Stimulated activated naive CD4-positive, alpha-beta T cell (primary cell): ENCODE measurements at regions not wholly inside any gene's neighbourhood (a gene's known extent, or its start where the extent isn't known, plus 50 kb on each side); places are given as distances from the start of the nearest gene placed in this dataset.

Experiments used
- DNase-seq, 6 experiments: peaks; one replicate each; lab custom pipeline; 2025; lab: John Stamatoyannopoulos, UW

DNA sequence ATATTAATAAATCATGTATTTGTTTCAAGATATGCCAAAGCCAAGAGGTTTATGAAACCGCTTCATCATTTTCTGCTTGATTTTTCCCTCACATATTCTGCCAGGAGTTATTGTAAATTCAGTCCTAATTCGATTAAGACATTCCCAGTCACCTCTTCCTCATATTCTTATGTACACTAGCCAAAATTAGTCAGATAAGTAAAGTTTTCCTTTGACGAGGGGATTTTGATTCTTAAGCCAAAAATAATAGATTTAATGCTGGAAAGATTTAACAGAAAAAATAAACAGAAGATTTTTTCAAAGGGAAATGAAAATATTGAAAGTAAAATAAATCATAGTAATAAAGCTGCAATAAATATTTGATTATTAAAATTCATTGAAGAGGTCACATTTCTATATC, 51.0 kb upstream of the VEGFC start:
- no peak for DNase-seq

DNA sequence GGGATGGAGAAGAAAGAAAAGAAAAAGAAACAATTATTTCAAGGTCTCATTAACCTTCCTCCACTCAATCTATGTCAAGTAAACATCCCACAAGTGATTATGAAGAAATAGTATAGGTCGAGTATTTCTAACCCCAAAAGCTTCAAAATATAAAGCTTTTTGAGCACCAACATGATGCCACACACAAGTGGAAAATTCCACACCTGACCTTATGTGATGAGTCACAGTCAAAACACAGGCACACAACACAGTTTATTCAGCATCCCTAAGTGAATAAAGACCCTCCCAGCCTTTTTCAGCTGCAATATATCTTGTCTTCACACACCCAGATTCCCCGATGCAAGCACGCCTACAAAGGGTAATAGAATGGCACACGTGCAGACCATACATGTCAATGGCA, 51.7 kb upstream of the VEGFC start:
- no peak for DNase-seq

DNA sequence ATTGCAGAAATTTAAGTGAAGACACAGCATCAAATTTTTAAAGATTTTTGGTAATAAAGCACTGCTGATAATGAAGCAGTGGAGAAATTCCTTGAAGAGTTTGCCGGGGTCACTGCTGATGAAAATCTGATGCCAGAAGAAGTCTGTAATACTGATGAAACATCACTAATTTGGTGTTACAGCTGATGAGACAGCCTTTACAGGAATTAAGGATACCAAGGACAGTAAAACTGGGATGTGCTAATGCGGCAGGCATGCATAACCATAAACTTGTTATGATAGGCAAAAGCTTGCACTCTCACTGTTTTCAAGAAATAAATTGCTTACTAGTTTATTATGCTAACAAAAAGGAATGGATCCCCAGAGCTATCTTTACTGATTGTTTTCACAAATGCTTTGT, 52.9 kb upstream of the VEGFC start:
- DNase-seq = no peak

DNA sequence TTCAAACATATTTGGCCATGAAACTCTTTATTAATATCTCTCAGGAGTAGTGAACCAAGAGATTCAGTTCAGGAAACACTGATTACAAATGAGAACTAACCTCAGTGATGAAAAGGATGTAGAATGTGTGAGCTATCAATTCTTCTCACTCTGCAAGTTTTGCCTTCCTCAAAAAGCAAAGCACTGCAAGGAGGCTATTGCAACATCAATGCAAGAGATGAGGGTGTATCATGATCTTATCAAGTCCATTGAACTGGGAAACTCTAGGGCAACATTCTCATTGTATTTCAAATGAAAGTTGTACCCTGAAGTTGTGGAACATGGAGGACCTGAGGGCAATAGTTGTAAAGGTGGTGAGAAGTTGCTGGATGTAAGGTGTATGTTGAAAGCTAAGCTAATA, 56.4 kb upstream of the VEGFC start:
- DNase-seq = no peak

DNA sequence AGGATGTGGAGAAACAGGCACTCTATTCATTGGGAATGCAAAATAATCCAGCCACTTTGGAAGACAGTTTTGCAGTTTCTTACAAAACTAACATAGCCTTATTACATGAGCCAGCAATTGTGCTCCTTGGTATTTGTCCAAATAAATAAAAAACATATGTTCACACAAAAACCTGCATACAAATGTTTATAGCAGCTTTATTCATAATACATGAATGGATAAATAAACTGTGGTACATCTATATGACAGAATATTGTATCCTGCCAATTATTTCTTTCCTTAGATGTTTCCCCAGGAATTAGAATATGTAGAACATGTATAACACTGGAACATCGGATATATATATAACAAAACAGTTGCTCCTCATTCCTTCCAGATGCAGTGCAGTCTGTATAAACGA, 57.7 kb upstream of the VEGFC start:
- DNase-seq = no peak

DNA sequence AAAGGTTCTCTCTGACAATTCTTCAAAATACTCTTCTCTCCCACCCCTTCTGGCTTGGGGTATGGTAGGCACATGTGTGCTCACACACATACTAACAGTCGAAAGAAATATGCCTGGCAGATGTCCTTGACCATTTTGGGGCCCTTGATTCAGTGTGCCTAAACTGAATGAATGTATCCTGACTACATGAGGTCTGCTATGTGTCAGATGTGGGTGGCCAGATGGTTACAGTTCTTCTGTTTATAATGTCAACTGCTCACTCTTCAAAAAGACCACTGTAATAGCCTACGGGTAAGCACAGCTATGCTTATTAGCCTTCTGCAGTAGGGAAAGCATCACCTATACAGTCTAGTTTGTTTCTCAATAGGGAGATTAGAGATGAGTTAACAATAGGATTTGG, 63.7 kb upstream of the VEGFC start:
- no peak for DNase-seq

DNA sequence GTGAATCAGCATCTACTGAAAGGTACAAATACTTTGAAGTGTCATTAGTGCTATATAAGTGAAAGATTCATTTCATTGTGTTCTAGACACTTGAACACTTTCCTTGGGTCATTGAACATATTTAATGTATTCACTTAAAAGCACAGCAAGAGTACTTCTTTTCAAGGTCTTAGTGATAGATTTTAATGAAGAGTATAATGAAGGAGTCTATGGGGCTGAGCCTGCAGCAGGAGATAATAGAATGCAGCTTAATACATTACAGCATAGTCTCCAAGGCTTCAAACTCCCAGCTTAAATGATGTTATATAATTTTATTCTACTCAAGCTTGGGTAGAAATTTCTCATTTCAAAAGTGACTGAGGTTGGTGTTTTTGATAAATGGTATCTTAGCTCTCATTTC, 66.1 kb upstream of the VEGFC start:
- DNase-seq = no peak

DNA sequence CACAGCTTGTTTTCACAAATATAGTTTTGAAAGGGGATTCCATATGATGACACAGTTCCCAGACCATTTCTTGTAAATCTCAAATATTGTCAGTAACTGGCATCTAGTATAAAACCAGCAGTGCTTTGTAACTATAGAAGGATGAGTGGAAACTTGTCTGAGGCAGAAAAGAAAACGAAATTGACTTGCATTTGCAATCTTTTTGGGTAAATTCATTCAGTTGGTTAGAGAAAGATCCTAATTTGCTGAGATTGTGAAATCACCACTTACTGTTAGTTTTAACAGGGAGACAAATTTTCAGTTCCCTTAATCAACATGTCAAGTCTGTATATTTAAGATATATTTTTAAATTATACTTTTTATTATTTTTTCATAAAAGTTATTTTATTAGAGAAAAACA, 71.5 kb upstream of the VEGFC start:
- no peak for DNase-seq

DNA sequence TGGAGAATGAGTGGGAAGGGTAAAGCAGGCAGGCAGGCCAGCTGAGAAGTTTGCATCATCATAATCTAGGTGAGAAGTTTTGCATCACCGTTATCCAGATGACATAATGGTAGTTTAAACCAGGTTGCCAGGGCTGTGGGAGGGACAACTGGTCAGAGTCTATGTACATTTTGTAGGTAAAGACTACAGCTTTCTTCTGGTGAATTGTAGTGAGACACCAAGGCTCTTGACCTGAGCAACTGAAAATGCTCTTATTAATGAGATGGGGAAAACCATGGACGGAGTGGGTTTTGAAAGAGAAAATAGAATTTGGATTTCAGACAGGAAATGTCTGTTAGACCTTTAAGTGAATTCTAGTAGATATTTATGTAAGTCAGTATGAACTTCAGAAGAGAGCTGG, 76.0 kb upstream of the VEGFC start:
- DNase-seq = no peak

DNA sequence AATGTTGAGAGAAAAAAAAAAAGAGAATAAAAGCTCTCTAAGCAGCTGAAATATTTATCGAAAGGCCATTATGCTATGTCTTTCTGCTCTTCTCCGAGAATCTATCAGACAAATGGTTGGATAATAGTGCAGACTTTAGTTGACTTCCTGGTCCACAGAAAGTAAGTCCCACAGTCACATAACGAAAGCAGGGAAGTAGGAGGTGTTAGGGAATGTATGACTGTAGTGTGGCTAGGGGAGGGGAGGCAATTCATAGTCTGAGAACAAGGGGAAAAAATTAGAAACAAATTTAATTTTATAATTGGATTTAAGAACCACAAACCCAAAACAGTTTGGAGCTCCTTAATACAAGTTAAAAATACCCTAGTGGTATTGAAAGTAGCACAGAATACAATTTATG, 79.7 kb upstream of the VEGFC start:
- DNase-seq = no peak

DNA sequence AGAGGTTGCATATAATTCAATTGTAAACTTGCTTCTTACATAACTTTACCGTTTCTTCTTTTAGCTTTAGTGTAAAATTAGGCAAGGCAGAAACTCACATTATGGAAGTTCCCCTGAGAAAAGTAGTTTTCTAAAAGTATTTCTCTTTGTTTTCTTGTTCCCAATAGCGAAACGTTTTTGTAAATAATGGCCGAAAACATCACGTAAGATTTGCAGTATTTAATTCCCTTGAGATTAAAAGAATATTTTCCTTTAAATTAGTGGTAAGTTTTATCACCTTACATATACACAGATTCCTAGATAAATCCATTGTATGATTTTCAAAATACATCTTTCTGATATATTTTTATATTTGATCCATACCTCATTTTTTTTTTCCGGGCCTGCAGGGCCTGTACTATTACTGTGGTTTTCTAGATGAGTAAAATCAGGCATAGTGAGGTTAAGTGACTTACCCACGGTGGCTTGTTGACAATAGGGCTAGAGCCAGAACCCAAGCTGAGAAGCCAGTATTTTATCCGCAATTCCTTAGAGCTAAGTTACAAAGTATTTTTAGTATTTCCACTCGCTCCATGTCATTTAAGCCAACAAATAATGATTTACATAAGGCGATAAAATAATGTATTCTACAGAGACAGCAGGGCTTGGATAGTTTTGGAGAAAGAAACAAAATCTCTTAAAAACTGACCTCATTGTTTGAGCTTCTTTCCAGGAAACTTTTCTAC, 82.2 kb upstream of the VEGFC start:
- DNase-seq = no peak

DNA sequence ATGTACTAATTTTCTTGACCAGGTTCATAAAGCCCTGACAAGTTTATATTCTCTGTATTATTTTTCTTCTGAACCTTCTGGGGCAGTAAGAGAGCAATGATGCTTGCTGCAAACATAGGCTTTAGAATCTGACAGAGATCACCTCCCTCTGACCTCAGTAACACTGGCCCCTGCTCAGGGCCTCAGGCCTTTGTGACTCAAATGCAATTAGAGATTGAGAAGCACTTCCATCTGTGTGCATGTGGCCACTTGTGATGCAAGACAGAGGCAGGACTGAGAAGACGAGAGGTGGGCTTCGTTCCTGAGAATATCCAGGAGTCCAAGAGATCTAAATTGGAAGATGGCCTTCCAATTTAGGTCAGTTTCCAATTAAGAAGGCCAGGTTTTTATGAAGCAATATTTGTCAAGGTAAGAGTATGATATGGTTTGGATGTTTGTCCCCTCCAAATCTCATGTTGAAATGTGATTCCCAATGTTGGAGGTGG, 82.8 kb upstream of the VEGFC start:
- no peak for DNase-seq

DNA sequence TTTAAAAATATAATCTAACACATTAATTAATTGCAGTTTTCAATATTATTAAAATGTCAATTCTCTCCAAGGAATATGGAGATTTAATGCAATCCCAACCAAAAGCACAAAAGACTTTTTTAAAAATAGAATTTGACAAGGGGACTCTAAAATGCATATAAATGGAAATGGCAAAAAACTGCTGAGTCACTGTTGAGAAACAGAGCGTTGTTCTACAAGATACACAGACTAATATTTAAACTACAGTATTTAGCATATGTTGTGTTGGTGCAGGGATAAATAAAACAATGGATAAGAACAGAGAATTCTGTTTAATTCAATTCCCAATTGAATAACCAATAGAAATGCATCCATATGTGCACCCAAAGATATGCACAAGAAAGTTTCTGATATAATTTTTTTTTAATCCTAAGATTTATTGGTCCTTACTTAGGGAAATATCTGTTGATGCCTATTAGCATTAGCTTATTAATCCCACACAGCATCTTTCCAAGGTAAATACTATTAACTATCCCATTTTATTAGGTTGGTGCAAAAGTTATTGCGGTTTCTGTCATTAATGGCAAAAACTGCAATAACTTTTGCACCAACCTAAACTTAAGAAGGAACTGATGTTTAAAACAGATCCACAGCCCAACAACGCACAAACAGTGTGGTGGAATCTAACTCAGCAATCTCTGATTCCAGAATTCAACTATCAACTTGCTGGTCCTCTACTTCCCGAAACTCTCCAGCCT, 86.8 kb upstream of the VEGFC start:
- no peak for DNase-seq

DNA sequence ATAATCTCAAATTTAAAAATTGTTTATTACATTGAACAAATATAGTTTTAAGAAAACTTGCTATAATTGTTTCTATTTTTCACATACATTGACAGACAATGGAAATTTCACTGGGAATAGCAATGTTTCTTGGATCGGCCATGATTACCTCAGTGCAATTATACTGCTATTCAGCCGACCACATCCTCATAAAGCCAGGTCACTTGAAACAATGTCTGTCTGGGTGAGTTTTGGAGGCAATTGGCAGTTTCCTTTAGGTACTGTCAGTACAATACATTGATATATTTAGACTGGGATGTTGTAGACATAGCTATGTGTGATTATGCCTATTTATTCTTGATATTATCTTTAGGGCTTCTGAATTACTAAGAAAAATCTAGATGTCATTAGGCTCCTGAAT, 89.5 kb upstream of the VEGFC start:
- DNase-seq = no peak

DNA sequence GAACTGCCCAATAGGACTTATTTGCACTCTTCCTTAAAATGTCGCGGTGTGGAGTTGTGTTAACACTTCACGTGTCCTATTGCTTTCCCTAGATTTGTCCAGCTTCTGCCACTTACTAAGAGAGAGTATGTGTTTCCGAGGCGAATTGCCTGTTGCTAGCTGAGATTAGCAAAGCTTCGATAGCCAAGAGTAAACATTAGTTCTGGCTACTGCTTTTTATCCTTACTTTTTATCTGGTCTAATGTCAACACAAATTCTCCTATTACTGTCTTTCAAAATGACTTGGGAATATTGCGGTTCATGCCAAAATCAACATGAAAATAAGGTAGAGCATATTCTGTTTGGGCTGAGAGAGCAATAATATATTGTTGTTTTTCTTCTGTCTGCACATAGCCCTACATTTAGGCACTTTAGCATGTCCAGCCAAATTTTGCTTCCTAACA, 90.4 kb upstream of the VEGFC start:
- DNase-seq = no peak

DNA sequence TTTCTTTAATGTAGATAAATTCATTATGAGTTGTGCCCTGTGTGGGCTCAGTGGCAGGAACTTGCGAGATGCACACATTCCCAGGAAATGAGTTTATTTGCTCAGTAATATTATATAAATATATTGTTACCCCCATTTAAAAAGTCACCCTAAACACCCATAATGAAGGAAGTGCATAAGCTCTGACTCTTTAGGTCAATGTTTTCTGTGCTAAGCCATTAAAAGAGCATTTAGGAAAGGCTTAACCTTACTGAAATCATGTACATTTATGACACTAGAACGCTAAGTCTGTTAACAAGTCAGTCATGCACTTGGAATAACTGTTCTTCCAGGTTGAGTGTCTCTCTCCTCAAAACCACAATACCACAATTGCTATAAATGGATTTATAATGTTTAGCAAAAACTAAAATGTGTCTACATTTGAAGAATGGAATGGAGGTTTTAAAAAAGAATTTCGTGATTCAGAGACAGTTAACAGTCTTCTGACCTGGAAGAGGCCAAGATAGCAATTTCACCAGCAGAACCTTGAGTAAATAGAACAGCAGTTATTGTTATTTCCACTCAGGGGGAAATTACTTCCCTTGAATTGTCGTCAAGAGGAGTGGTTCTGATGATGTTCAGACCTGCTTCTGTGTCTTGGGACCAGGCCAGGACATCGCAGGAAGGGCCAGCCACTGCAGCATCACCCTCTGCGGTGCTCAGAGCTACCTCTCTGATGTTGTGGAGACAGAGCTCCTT, 91.1 kb upstream of the VEGFC start:
- DNase-seq = no peak

DNA sequence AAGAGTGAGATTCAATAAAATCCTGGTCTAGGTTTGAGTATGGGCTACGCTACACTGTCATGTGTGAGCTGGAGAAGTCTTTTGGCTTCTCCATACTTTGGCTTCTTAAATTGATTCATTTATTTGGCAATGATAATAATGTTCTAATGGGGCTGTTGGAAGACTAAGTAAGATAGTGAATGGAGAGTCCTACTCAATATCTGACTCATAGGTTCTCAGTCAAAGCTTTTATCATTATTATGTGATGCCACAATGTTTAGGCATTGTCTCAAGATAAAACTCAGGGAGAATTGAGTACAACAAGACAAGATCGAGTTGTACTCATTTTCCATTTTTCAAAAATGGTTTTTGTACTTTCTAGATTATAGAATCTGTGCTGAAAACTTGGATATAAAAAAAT, 92.5 kb upstream of the VEGFC start:
- DNase-seq = no peak

DNA sequence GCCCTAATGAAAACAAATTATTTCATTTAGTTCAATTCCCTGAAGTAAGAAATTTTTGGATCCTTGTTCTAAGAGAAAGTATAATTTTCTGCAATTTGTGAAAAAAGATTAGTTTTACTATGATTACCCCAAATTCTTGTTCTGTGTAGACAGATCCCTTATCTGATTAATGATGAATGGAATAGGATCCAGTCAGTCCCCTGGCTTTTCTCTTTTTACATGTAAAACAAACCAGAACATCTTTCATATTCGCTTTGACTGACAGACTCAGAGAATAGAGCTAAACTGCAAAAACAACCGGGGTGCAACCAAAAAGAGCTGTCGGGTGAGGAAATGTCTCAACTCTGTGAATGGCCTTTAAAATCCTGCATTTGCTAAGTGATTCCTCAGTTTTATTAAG, 93.4 kb upstream of the VEGFC start:
- no peak for DNase-seq

DNA sequence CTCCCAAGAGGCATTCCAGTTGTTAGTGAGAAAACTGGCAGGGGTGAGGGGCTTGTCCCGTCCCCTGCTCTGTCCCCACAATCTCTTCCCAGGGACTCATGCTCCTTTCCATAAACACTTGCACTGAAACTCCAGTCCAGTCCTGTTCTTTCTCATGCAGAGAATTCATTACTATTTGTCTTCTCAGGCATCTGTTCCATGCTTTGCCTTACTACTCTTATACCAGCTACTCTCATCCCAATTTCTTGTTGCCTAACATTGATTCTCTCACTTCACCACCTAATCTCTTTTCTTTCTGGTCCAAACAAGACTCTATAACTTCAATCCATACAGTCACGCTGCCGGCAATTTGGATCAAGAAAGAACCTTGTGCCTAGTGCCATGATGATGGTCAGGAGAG, 97.1 kb upstream of the VEGFC start:
- no peak for DNase-seq

DNA sequence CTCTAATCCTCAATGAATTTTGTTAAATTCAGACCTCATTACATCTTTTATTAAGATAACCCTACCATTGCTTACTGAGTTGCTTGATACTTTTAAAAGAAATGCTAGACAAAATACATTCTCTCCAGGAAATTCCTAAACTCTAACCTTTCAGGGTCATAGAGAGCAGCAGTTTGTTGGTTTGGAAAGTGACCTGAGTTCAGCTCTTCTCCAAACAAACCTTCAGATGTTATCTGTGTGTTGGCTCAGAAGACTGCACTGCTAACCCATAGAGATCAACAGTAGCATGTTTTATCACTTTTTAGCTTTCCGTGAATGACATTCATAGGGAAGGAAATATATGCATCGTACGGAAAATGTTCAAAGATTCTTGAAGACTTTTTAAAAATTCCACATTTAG, 101.8 kb upstream of the VEGFC start:
- no peak for DNase-seq

DNA sequence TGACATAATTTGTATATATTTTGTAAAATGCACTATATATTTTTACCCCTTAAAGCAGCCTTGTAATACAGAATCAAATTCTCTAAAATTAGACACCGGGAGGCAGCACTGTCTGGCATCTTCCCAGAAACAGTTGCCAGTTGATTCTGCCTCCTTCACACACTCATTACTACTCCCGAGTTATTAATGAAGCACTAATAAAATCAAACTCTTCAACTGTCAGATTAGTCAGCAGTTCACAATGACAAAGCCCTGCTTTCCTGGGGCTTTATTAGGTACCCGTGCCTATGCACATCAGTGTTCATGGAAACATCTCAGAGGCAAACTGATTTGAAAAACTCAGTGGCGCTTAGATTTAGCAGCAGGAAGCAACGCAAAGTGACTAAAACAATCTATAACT, 103.5 kb upstream of the VEGFC start:
- no peak for DNase-seq

DNA sequence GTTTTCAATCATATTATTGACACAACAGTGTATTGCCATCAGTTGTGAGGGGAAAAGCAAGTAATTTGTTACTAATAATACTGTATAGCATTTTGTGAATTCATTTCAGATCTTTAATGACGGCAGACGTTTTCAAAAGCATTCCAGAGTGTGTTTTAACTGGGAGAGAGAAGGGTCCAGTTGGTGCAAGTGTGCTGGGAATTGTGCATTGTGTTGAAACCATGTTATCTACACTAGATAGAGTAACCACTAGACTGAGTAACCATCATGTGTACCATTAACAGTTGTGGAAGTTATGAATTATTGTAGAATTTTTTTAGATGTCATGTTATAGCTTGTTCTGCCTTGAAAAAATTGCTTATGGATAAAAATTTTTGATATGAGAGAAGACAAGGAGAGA, 104.5 kb upstream of the VEGFC start:
- DNase-seq = no peak

DNA sequence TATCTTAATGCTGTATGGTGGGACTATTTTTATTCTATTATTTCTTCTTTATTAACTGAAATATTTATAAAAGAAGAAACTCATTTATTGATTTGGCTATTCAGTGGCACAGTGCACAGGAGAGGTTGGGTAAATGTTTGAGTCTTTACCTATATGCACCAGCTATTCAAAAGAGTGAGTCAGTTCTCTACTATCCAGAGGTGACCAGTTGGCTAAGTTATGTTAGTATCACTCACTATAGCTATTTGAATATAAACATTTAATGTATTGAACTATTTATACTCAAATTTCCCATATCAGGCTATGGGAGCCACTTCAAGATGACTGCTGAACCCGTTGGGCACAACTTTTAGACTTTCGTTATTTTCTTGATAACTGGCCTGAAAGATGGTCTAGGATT, 106.1 kb upstream of the VEGFC start:
- no peak for DNase-seq
